GM12878 (cell line): ENCODE measurements at regions not wholly inside any gene's neighbourhood (a gene's known extent, or its start where the extent isn't known, plus 50 kb on each side); places are given as distances from the start of the nearest gene placed in this dataset.

Experiments used
- CTCF ChIP-seq, 3 experiments: IDR thresholded peaks in 2 of 3; conservative IDR thresholded peaks in 1 of 3; 2 replicates each; pipeline ENCODE4 v1.5.1; 2011; ENCODE audit warnings: low read depth in 3 of 3, low read length in 3 of 3, mild to moderate bottlenecking in 3 of 3, control low read depth in 2 of 3, moderate library complexity in 2 of 3, inconsistent platforms in 1 of 3, mixed read lengths in 1 of 3; ENCODE audit not compliant: control insufficient read depth in 2 of 3, insufficient read depth in 1 of 3; ENCODE audit errors: extremely low read depth in 1 of 3
- NRF1 ChIP-seq: conservative IDR thresholded peaks from 2 replicates; pipeline ENCODE4 v1.6.1; 2011; ENCODE audit warnings: mild to moderate bottlenecking, low read depth, low read length, improper control_type of control experiment
- SRF ChIP-seq, 2 experiments: IDR thresholded peaks; 2 replicates each; pipeline ENCODE4 v1.6.1; 2011; ENCODE audit warnings: low read depth in 2 of 2, low read length in 2 of 2, mild to moderate bottlenecking in 1 of 2, moderate library complexity in 1 of 2

- no peak for TF ChIP-seq CTCF (IDR thresholded peaks at IDR 0.05 in 2 of 3, conservative IDR thresholded peaks at IDR 0.05 in 1 of 3; ENCODE audit: control insufficient read depth in 2 of 3, extremely low read depth in 1 of 3, insufficient read depth in 1 of 3, low read depth in 3 of 3, low read length in 3 of 3)
- no peak for TF ChIP-seq NRF1
- no peak for TF ChIP-seq SRF (IDR thresholded peaks at IDR 0.05; ENCODE audit: low read depth in 2 of 2, low read length in 2 of 2)
These were observed 138.5 kb downstream of the NDUFA12 start for GRCh38 chr12:94864987-94865386.
